ENCODE measurements at regions not wholly inside any gene's neighbourhood (a gene's known extent, or its start where the extent isn't known, plus 50 kb on each side); places are given as distances from the start of the nearest gene placed in this dataset.

GRCh38 chr5:8417316-8418048 is 548.5 kb downstream of the MTRR start:
- TF ChIP-seq CTCF (IDR thresholded peaks at IDR 0.05; ENCODE audit: poor library complexity, severe bottlenecking) (no peak), EZH2 (IDR thresholded peaks at IDR 0.05; ENCODE audit: borderline replicate concordance, insufficient read depth, low read length, poor library complexity, severe bottlenecking) (no peak), REST (IDR thresholded peaks at IDR 0.05; ENCODE audit: borderline replicate concordance) (no peak), EP300 (conservative IDR thresholded peaks at IDR 0.05; ENCODE audit: poor library complexity, severe bottlenecking) (no peak), POLR2AphosphoS5 (IDR thresholded peaks at IDR 0.05) (no peak), SMC3 (conservative IDR thresholded peaks at IDR 0.05; ENCODE audit: poor library complexity) (no peak), RAD21 (conservative IDR thresholded peaks at IDR 0.05) (no peak), MXI1 (conservative IDR thresholded peaks at IDR 0.05; ENCODE audit: poor library complexity, severe bottlenecking) (no peak)

Data from neural cell (in vitro differentiated cells).